Gastrocnemius medialis (tissue), 4 donors: ENCODE measurements at regions not wholly inside any gene's neighbourhood (a gene's known extent, or its start where the extent isn't known, plus 50 kb on each side); places are given as distances from the start of the nearest gene placed in this dataset.
"Not testable (repeated sequence)": the region's sequence is repeated elsewhere in the genome, so short reads cannot be mapped to it uniquely, and the experiment has no call there.

Experiments used
- ATAC-seq, 2 donors: fragments of 150-250 bp; one replicate each; pipeline ENCODE4 v1.9.1; 2016
- DNase-seq, 2 donors: peaks; one replicate each; pipeline ENCODE4 v3.0.0-alpha.2; 2019
- H3K27ac ChIP-seq, 4 donors: fragments of 200-600 bp; sonication (generic); 1 replicate in 1 of 4; 2 replicates in 3 of 4; pipeline ENCODE4 v1.5.1; 2016 to 2018; ENCODE audit warnings: mild to moderate bottlenecking in 2 of 4, moderate library complexity in 1 of 4
- H3K27me3 ChIP-seq, 3 donors: fragments of 200-600 bp; sonication (generic) in 2 of 3; 1 replicate in 1 of 3; 2 replicates in 2 of 3; pipeline versions ENCODE4 v1.5.1 to v1.6.0; 2016 to 2019; ENCODE audit warnings: mild to moderate bottlenecking in 1 of 3, moderate library complexity in 1 of 3
- H3K36me3 ChIP-seq, 2 donors: fragments of 200-600 bp; sonication (generic) in 1 of 2; one replicate each; pipeline ENCODE4 v1.5.1; 2017 to 2018
- H3K4me1 ChIP-seq, 2 donors: fragments of 200-600 bp; sonication (generic) in 1 of 2; one replicate each; pipeline ENCODE4 v1.5.1; 2016 to 2017; ENCODE audit warnings: mild to moderate bottlenecking in 2 of 2
- H3K4me3 ChIP-seq, 4 donors: fragments of 200-600 bp; sonication (generic) in 3 of 4; 1 replicate in 1 of 4; 2 replicates in 3 of 4; pipeline ENCODE4 v1.5.1; 2016 to 2019; ENCODE audit warnings: mild to moderate bottlenecking in 2 of 4
- H3K9me3 ChIP-seq, 3 donors: fragments of 200-600 bp; sonication (generic) in 2 of 3; 1 replicate in 1 of 3; 2 replicates in 2 of 3; pipeline ENCODE4 v1.5.1; 2016 to 2019
- POLR2A ChIP-seq, 2 donors: fragments of 450-650 bp; IDR thresholded peaks; one replicate each; pipeline ENCODE4 v1.6.1; 2017; ENCODE audit warnings: antibody characterized with exemption in 2 of 2, mild to moderate bottlenecking in 2 of 2, moderate library complexity in 2 of 2
- in situ Hi-C, 4 donors: fragments of 200-750 bp; cut with MboI; loops; one replicate each; pipeline versions ENCODE4 v1.15.0 to v1.8.0; 2017; ENCODE audit warnings: low sequenced_read_pairs in 4 of 4
- intact Hi-C: fragments of 100-400 bp; cut with DNase I; formaldehyde crosslinking; loops from one replicate; pipeline ENCODE4 v1.15.1; 2023; ENCODE audit warnings: low total_unique reads
- TF ChIP-seq, protein P1 (sequence below), 5 experiments: fragments of 450-650 bp in 3 of 5; fragments of 200-600 bp in 2 of 5; sonication (generic) in 2 of 5; IDR thresholded peaks in 4 of 5; conservative IDR thresholded peaks in 1 of 5; 1 replicate in 4 of 5; 2 replicates in 1 of 5; pipeline ENCODE4 v1.5.1; 2016 to 2019; ENCODE audit warnings: antibody characterized with exemption in 5 of 5, mild to moderate bottlenecking in 3 of 5, moderate library complexity in 3 of 5

DNA sequence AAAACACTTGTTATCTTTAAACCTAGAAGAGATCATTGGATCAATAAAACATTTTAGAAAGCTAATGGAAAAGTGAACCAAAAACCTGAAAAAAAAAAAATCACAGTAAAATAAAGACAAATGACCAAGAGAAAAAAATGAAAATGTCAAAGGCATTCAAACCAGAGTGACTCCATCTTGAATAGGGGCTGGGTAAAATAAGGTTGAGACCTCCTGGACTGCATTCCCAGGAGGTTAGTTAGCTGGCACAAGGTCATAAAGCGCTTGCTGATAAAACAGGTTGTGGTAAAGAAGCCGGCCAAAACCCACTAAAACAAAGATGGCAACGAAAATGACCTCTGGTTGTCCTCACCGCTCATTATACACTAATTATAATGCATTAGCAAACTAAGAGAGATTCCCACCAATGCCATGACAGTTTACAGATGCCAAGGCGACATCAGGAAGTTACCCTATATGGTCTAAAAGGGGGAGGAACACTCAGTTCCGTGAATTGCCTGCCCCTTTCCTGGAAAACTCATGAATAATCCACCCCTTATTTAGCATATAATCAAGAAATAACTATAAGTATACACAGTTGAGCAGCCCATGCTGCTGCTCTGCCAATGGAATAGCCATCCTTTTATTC is 116.7 kb upstream of the NEK6 start:
- H3K36me3 ChIP-seq = no peaks in the 10 kb centered on the region
- H3K4me3 ChIP-seq = no peak overlapping the region
- ATAC-seq (no peak), DNase-seq (no peak)
- H3K27ac ChIP-seq = no peak overlapping the region
- H3K27me3 ChIP-seq = no peaks in the 10 kb centered on the region
- in situ Hi-C loops = loop anchor here in 1 of 4 donors (25.0 kb wide), 1 partner anchor 171 kb away; no protein-coding TSS in a partner anchor
- TF ChIP-seq, protein P1, sequence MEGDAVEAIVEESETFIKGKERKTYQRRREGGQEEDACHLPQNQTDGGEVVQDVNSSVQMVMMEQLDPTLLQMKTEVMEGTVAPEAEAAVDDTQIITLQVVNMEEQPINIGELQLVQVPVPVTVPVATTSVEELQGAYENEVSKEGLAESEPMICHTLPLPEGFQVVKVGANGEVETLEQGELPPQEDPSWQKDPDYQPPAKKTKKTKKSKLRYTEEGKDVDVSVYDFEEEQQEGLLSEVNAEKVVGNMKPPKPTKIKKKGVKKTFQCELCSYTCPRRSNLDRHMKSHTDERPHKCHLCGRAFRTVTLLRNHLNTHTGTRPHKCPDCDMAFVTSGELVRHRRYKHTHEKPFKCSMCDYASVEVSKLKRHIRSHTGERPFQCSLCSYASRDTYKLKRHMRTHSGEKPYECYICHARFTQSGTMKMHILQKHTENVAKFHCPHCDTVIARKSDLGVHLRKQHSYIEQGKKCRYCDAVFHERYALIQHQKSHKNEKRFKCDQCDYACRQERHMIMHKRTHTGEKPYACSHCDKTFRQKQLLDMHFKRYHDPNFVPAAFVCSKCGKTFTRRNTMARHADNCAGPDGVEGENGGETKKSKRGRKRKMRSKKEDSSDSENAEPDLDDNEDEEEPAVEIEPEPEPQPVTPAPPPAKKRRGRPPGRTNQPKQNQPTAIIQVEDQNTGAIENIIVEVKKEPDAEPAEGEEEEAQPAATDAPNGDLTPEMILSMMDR (IDR thresholded peaks at IDR 0.05 in 4 of 5, conservative IDR thresholded peaks at IDR 0.05 in 1 of 5) = no peak
- TF ChIP-seq POLR2A (IDR thresholded peaks at IDR 0.05) = no peak
- H3K4me1 ChIP-seq = no peaks in the 10 kb centered on the region
- no peaks in the 10 kb centered on the region for H3K9me3 ChIP-seq
- intact Hi-C loops = no loop called here

DNA sequence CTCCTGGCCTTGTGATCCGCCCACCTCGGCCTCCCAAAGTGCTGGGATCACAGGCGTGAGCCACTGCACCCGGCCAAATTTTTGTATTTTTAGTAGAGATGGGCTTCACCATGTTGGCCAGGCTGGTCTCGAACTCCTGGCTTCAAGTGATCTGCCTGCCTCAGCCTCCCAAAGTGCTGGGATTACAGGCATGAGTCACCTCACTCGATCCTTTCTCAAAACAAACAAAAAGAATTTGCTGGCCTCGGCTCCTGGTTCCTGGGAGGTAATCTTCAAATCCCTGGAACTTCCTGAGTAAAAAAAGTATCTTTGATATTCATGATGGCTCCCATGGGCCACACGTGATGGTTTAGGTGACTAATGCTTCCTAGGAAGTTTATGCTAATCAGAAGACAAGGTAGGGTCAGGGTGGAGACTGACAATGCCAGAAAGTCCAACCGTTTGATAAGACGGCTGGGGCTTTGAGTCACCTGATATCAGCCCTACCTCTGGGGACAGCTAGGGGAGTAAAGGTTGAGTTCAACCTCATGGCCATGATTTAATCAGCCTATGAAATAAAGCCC is 113.1 kb upstream of the NEK6 start:
- intact Hi-C loops = not testable (repeated sequence)

DNA sequence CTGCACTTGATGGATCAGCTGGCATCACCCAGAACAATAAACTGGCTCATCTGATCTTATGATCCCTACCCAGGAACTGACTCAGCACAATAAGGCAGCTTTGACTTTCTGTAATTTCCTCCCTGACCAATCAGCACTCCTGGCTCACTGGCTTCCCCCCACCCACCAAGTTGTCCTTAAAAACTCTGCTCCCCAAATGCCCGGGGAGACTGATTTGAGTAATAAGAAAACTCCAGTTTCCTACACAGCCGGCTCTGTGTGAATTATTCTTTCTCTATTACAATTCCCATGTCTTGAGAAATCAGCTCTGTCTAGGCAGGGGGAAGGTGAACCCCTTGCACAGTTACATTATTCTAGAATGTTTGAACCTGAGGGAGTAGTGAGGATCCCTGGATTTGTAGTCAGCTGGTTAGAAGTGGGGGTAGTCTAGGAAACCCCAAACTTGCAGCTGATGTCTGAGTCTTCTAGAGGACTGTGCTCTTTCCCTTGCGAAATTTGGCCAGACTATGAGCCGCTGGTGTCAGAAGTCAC is 111.7 kb upstream of the NEK6 start:
- in situ Hi-C loops = loop anchor here in 1 of 4 donors (25.0 kb wide), 1 partner anchor 166 kb away; no protein-coding TSS in a partner anchor
- no peak overlapping the region for H3K4me3 ChIP-seq
- no peaks in the 10 kb centered on the region for H3K4me1 ChIP-seq
- intact Hi-C loops = no loop called here
- ATAC-seq (no peak), DNase-seq (no peak)
- H3K27me3 ChIP-seq = no peaks in the 10 kb centered on the region
- H3K27ac ChIP-seq = no peak overlapping the region
- no peaks in the 10 kb centered on the region for H3K9me3 ChIP-seq
- TF ChIP-seq, protein P1 (IDR thresholded peaks at IDR 0.05 in 4 of 5, conservative IDR thresholded peaks at IDR 0.05 in 1 of 5) = no peak
- TF ChIP-seq POLR2A (IDR thresholded peaks at IDR 0.05) = no peak
- no peaks in the 10 kb centered on the region for H3K36me3 ChIP-seq

More for the DNA sequence above, 113.1 kb upstream of the NEK6 start:
- H3K27ac ChIP-seq, H3K36me3 ChIP-seq, DNase-seq, H3K27me3 ChIP-seq, H3K9me3 ChIP-seq, H3K4me3 ChIP-seq, ATAC-seq, H3K4me1 ChIP-seq: not testable (repeated sequence)
- in situ Hi-C loops = loop anchor here in 1 of 4 donors (25.0 kb wide), 1 partner anchor 168 kb away; no protein-coding TSS in a partner anchor

DNA sequence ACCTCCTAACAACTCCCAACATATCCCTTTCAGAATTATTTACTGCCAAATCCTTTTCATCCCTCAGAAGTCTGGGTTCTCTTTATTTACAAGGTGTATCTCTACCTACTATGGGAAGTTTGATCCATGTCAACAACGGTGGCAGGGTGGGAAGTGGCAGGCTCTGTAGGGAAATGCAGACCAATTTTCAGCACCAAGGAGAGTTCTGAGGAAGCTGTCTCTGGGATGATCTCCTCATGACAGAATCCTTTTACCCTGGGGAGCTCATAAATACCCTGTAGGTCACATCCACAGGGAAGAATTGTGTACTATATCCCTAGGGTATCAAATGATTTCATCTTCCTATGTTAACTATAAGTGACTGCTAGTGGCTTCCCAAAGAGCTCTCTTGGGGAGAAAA is 107.8 kb upstream of the NEK6 start:
- no peaks in the 10 kb centered on the region for H3K9me3 ChIP-seq
- H3K4me1 ChIP-seq = no peaks in the 10 kb centered on the region
- intact Hi-C loops (no loop called here), in situ Hi-C loops (loop anchor here in 1 of 4 donors (25.0 kb wide), 1 partner anchor 162 kb away; no protein-coding TSS in a partner anchor)
- no peak overlapping the region for H3K27ac ChIP-seq
- DNase-seq (no peak), ATAC-seq (no peak)
- TF ChIP-seq, protein P1 (IDR thresholded peaks at IDR 0.05 in 4 of 5, conservative IDR thresholded peaks at IDR 0.05 in 1 of 5) = no peak
- TF ChIP-seq POLR2A (IDR thresholded peaks at IDR 0.05) = no peak
- H3K27me3 ChIP-seq = peaks cover 0 to 3% (median 0%) of the 10 kb centered on the region in 3 donors
- H3K36me3 ChIP-seq = no peaks in the 10 kb centered on the region
- no peak overlapping the region for H3K4me3 ChIP-seq

DNA sequence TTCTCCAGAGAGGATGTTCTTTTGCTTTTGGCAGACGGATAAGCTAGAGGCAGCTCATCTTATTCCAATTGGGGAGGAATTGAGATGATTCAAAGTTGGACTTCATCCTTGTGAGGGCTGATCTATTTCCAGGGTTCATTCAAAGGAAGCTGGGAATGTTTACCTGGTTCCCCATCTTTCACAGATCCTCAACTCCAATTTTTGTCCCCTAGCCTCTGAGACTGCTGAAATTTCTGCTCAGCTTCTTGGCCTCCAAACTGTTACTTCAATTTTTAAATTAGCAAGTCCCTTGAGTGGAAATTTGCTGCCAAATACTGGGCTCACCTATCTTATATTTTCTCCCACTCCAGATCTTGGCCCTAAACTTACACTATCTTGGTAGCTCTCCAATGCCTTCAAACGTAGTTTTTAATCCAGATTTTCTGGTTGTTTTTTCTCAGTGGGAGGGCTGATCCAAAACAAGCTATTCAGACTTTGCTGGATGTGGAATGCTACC is 93.9 kb upstream of the NEK6 start:
- TF ChIP-seq, protein P1 (IDR thresholded peaks at IDR 0.05 in 4 of 5, conservative IDR thresholded peaks at IDR 0.05 in 1 of 5) = no peak
- TF ChIP-seq POLR2A (IDR thresholded peaks at IDR 0.05) = no peak
- peak overlapping the region in 3 of 4 donors; percentile 60 to 69 (median 69) for H3K27ac ChIP-seq

More for the DNA sequence above, 93.9 kb upstream of the NEK6 start:
- peaks cover 5 to 31% of the 10 kb centered on the region in 2 donors for H3K4me1 ChIP-seq
- ATAC-seq (no peak), DNase-seq (no peak)
- no peaks in the 10 kb centered on the region for H3K9me3 ChIP-seq
- in situ Hi-C loops = no loop called here
- H3K36me3 ChIP-seq = no peaks in the 10 kb centered on the region
- H3K4me3 ChIP-seq = no peak overlapping the region
- no peaks in the 10 kb centered on the region for H3K27me3 ChIP-seq
- intact Hi-C loops = no loop called here
